CD14-positive monocyte (primary cell): ENCODE measurements at regions not wholly inside any gene's neighbourhood (a gene's known extent, or its start where the extent isn't known, plus 50 kb on each side); places are given as distances from the start of the nearest gene placed in this dataset.

Source experiments
- DNase-seq, 3 donors: peaks; one replicate each; pipeline ENCODE4 v3.0.0-alpha.2; 2011 to 2022
- H2AFZ ChIP-seq: 2 replicates; pipeline ENCODE4 v1.6.0; 2012; ENCODE audit warnings: mild to moderate bottlenecking, low read depth, low read length, inconsistent platforms; ENCODE audit not compliant: insufficient read depth, poor library complexity, severe bottlenecking
- H3K27ac ChIP-seq, 2 donors: 1 replicate in 1 of 2; 2 replicates in 1 of 2; pipeline ENCODE4 v1.5.1; 2012 to 2013; ENCODE audit warnings: low read length in 2 of 2, control low read depth in 1 of 2, inconsistent platforms in 1 of 2, low read depth in 1 of 2, mild to moderate bottlenecking in 1 of 2
- H3K27me3 ChIP-seq, 2 donors: one replicate each; pipeline versions ENCODE4 v1.6.0 to v1.6.1; 2011 to 2013; ENCODE audit warnings: low read length in 2 of 2; ENCODE audit not compliant: control insufficient read depth in 2 of 2, insufficient read depth in 2 of 2
- H3K36me3 ChIP-seq, 2 donors: replicated peaks in 1 of 2; 1 replicate in 1 of 2; 2 replicates in 1 of 2; pipeline versions ENCODE4 v1.5.1 to v1.6.1; 2012 to 2013; ENCODE audit warnings: low read length in 2 of 2, control low read depth in 1 of 2, inconsistent platforms in 1 of 2, mild to moderate bottlenecking in 1 of 2; ENCODE audit not compliant: insufficient read depth in 2 of 2, control insufficient read depth in 1 of 2
- H3K4me1 ChIP-seq, 2 donors: 1 replicate in 1 of 2; 2 replicates in 1 of 2; pipeline versions ENCODE4 v1.5.1 to v1.6.1; 2012 to 2013; ENCODE audit warnings: low read length in 2 of 2, control low read depth in 1 of 2, inconsistent platforms in 1 of 2, mild to moderate bottlenecking in 1 of 2, moderate library complexity in 1 of 2; ENCODE audit not compliant: insufficient read depth in 2 of 2, control insufficient read depth in 1 of 2
- H3K4me2 ChIP-seq: replicated peaks from 2 replicates; pipeline ENCODE3; 2012; ENCODE audit warnings: low read length, moderate library complexity, mild to moderate bottlenecking; ENCODE audit not compliant: poor library complexity, severe bottlenecking; ENCODE audit errors: extremely low read depth
- H3K4me3 ChIP-seq, 3 experiments: fragments of 200-600 bp in 1 of 3; sonication (generic) in 1 of 3; replicated peaks in 1 of 3; 1 replicate in 2 of 3; 2 replicates in 1 of 3; pipeline ENCODE4 v1.5.1; 2011 to 2013; ENCODE audit warnings: low read length in 3 of 3, mild to moderate bottlenecking in 3 of 3, control low read depth in 2 of 3, low read depth in 2 of 3, inconsistent platforms in 1 of 3, moderate library complexity in 1 of 3
- H3K79me2 ChIP-seq: 2 replicates; pipeline ENCODE4 v1.6.0; 2012; ENCODE audit warnings: mild to moderate bottlenecking, control low read depth, inconsistent platforms, low read length, moderate library complexity; ENCODE audit not compliant: insufficient read depth
- H3K9ac ChIP-seq: 2 replicates; pipeline ENCODE4 v1.6.0; 2017; ENCODE audit warnings: low read length, mild to moderate bottlenecking; ENCODE audit not compliant: insufficient read depth, poor library complexity, severe bottlenecking
- H3K9me3 ChIP-seq, 2 donors: replicated peaks in 1 of 2; 1 replicate in 1 of 2; 2 replicates in 1 of 2; pipeline versions ENCODE4 v1.5.1 to v1.6.1; 2012 to 2013; ENCODE audit warnings: low read length in 2 of 2, control low read depth in 1 of 2; ENCODE audit not compliant: control insufficient read depth in 1 of 2, insufficient read depth in 1 of 2
- H4K20me1 ChIP-seq: 2 replicates; pipeline ENCODE4 v1.6.0; 2012; ENCODE audit warnings: mild to moderate bottlenecking, low read length, control low read depth, moderate library complexity; ENCODE audit not compliant: insufficient read depth
- H3K27ac Mint-ChIP-seq, 7 donors: one replicate each; pipeline ENCODE4 v1.8.0; 2020; ENCODE audit warnings: mild to moderate bottlenecking in 7 of 7, mixed read lengths in 7 of 7, moderate library complexity in 6 of 7, inconsistent platforms in 2 of 7
- H3K27me3 Mint-ChIP-seq, 3 donors: one replicate each; pipeline ENCODE4 v1.8.0; 2021 to 2022; ENCODE audit warnings: low read depth in 3 of 3, mild to moderate bottlenecking in 3 of 3, mixed read lengths in 3 of 3, moderate library complexity in 3 of 3, inconsistent platforms in 1 of 3
- H3K36me3 Mint-ChIP-seq, 2 donors: one replicate each; pipeline ENCODE4 v1.8.0; 2020; ENCODE audit warnings: mixed read lengths in 2 of 2, inconsistent platforms in 1 of 2, mild to moderate bottlenecking in 1 of 2
- H3K4me1 Mint-ChIP-seq: one replicate; pipeline ENCODE4 v1.8.0; 2020; ENCODE audit warnings: mild to moderate bottlenecking, mixed read lengths
- H3K4me3 Mint-ChIP-seq, 2 donors: one replicate each; pipeline ENCODE4 v1.8.0; 2020; ENCODE audit warnings: mild to moderate bottlenecking in 2 of 2, mixed read lengths in 2 of 2, moderate library complexity in 1 of 2
- H3K9me3 Mint-ChIP-seq, 7 donors: one replicate each; pipeline ENCODE4 v1.8.0; 2020 to 2022; ENCODE audit warnings: mixed read lengths in 7 of 7, mild to moderate bottlenecking in 6 of 7, moderate library complexity in 6 of 7, inconsistent platforms in 2 of 7
- CTCF ChIP-seq: fragments of 200-600 bp; IDR thresholded peaks from one replicate; pipeline ENCODE4 v1.8.0; 2022; ENCODE audit warnings: antibody characterized with exemption, mild to moderate bottlenecking
- WGBS: methylation state at CpG from one replicate; pipeline ENCODE4 v1.1.5; 2013; ENCODE audit warnings: missing lambda C conversion rate; ENCODE audit not compliant: insufficient coverage; 5-methylcytosine and 5-hydroxymethylcytosine counted together
- intact Hi-C, 2 donors: fragments of 100-400 bp; cut with micrococcal nuclease; formaldehyde crosslinking; loops; one replicate each; pipeline versions ENCODE4 v1.15.0 to v1.15.1; 2023

GRCh38 chr14:87772854-87773253, 220.1 kb downstream of the GALC start:
- Histone ChIP-seq H3K27ac (no peak overlapping the region), H2AFZ (no peak overlapping the region), H4K20me1 (no peaks in the 10 kb centered on the region), H3K4me2 (no peak overlapping the region), H3K9me3 (peaks cover 0 to 4% of the 10 kb centered on the region in 2 donors), H3K9ac (no peak overlapping the region), H3K79me2 (no peaks in the 10 kb centered on the region), H3K4me3 (no peak overlapping the region), H3K36me3 (no peaks in the 10 kb centered on the region), H3K27me3 (no peaks in the 10 kb centered on the region), H3K4me1 (no peaks in the 10 kb centered on the region)
- TF ChIP-seq CTCF = no peak
- no peaks in the 10 kb centered on the region for H3K4me1 Mint-ChIP-seq
- H3K27me3 Mint-ChIP-seq = no peaks in the 10 kb centered on the region
- no peaks in the 10 kb centered on the region for H3K36me3 Mint-ChIP-seq
- no peak overlapping the region for H3K4me3 Mint-ChIP-seq
- no peak overlapping the region for H3K27ac Mint-ChIP-seq
- WGBS = 55% methylated on average over 3 of the region's 7 CpGs
- no peak for DNase-seq
- H3K9me3 Mint-ChIP-seq = peaks cover 0 to 16% (median 8%) of the 10 kb centered on the region in 7 donors
- intact Hi-C loops = no loop called here

GRCh38 chr14:87767567-87767901, 225.4 kb downstream of the GALC start:
- no peak overlapping the region for H3K4me3 Mint-ChIP-seq
- Histone ChIP-seq H3K4me3 (no peak overlapping the region), H2AFZ (no peak overlapping the region), H3K36me3 (no peaks in the 10 kb centered on the region), H3K4me1 (no peaks in the 10 kb centered on the region), H4K20me1 (no peaks in the 10 kb centered on the region), H3K79me2 (no peaks in the 10 kb centered on the region), H3K9ac (no peak overlapping the region), H3K27me3 (no peaks in the 10 kb centered on the region), H3K27ac (no peak overlapping the region), H3K4me2 (no peak overlapping the region), H3K9me3 (peaks cover 4 to 5% of the 10 kb centered on the region in 2 donors)
- TF ChIP-seq CTCF = no peak
- H3K9me3 Mint-ChIP-seq = peaks cover 0 to 16% (median 6%) of the 10 kb centered on the region in 7 donors
- no peak for DNase-seq
- no peaks in the 10 kb centered on the region for H3K4me1 Mint-ChIP-seq
- WGBS = 90% methylated on average over 2 of the region's 2 CpGs
- H3K27me3 Mint-ChIP-seq = peaks cover 0 to 2% (median 2%) of the 10 kb centered on the region in 3 donors
- H3K36me3 Mint-ChIP-seq = no peaks in the 10 kb centered on the region
- intact Hi-C loops = no loop called here
- no peak overlapping the region for H3K27ac Mint-ChIP-seq
